ENCODE measurements at regions not wholly inside any gene's neighbourhood (a gene's known extent, or its start where the extent isn't known, plus 50 kb on each side); places are given as distances from the start of the nearest gene placed in this dataset.
A peak's percentile ranks its signal among the peaks of the same experiment; 100 is the strongest.

DNA sequence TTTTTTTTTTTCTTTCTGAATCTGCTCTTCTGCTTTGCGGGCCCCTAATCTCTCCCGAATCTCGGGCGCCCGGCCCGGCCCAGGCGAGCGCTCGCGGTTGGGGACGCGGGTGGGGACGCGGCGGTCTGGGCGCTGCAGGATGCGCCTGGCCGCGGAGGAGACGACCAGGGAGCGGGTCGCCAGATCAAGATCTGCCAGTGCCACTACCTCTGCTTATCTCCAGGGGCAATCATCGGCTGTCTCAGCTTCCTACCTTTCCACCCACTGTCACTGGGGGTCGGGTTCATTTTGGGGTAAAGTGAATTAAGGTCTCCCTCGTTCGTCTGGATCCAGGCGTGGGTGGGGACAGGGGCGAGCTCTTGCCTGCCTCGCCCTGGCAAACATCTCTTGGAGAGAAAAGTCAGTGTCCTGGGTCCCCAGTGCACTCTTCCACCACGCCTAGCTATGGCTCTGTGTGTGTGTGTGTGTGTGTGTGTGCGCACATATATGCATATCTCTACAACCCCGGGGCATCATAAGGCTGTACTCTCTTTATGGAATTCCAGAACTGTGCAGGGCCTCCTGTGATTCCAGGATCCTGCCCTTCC is 422.3 kb downstream of the VRK1 start:
- H3K4me3 Mint-ChIP-seq (ENCODE audit: unreplicated experiment), result peak overlapping the region; percentile 84
- H3K27me3 Mint-ChIP-seq (ENCODE audit: unreplicated experiment), result no peaks in the 10 kb centered on the region
- peaks cover 3% of the 10 kb centered on the region for H3K4me1 Mint-ChIP-seq (ENCODE audit: low read depth, unreplicated experiment)
- peaks cover 1% of the 10 kb centered on the region for H3K9me3 Mint-ChIP-seq (ENCODE audit: unreplicated experiment)
- H3K36me3 Mint-ChIP-seq (ENCODE audit: unreplicated experiment), result no peaks in the 10 kb centered on the region
- no peak for TF ChIP-seq CTCF (IDR thresholded peaks at IDR 0.05; ENCODE audit: partially characterized antibody, unreplicated experiment)
- H3K27ac Mint-ChIP-seq (ENCODE audit: unreplicated experiment), result no peak overlapping the region
- peak; percentile 27 for DNase-seq

DNA sequence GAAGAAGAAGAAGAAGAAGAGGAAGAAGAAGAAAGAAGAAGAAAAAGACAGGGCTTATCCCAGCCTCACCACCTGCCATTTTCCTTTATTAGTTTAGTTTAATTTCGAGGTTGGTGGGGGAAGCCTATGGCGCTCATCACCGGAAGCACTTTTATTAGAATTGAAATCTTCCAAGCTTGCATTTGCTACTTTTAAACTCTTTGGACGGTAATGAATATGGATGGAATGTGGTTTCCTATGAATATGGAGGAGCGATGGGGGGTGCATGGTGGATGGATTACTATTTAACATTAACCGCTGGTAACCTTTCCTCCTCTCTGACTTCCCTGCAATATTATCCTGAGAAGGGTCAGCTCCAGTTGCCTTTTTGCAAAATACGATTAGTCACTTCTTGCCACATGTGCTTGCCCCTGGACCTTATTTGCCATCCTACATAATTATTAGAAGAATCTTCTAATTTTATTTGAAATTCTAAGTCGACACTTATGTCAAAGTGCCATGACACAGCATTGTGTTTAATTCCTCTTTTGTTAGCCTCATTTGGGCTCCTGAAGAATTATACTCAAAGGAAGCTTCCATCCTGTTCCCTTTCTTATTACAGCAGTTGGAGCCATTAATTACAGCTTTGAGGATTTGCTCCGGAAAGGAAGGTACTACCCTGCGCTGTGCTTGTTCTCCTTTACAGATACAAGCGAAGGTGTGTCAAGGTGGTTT is 424.5 kb downstream of the VRK1 start:
- no peak overlapping the region for H3K4me3 Mint-ChIP-seq (ENCODE audit: unreplicated experiment)
- DNase-seq, result no peak
- H3K36me3 Mint-ChIP-seq (ENCODE audit: unreplicated experiment), result no peaks in the 10 kb centered on the region
- peaks cover 1% of the 10 kb centered on the region for H3K9me3 Mint-ChIP-seq (ENCODE audit: unreplicated experiment)
- peaks cover 3% of the 10 kb centered on the region for H3K4me1 Mint-ChIP-seq (ENCODE audit: low read depth, unreplicated experiment)
- TF ChIP-seq CTCF (IDR thresholded peaks at IDR 0.05; ENCODE audit: partially characterized antibody, unreplicated experiment), result no peak
- H3K27ac Mint-ChIP-seq (ENCODE audit: unreplicated experiment), result no peak overlapping the region
- H3K27me3 Mint-ChIP-seq (ENCODE audit: unreplicated experiment), result no peaks in the 10 kb centered on the region

DNA sequence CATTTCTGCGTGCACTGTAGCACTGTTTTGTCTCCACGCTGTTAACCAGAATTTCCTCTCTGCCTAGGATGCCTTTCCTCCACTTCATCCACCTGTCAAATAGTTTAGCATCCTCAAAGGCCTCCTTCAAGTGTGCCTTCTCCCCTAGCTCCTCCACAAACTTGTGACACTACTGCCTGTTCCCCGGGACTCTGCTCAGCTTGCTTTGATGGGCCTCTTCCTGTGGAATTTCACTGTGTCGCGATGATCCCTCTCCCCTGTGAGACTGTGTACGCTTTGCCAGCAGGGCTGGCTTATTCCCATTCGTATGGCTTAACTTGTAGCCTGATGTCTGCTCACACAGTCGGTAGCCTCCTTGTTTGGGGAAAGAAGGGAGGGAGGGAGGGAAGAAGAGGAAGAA is 426.8 kb downstream of the VRK1 start:
- DNase-seq, result no peak
- no peaks in the 10 kb centered on the region for H3K27me3 Mint-ChIP-seq (ENCODE audit: unreplicated experiment)
- H3K4me3 Mint-ChIP-seq (ENCODE audit: unreplicated experiment), result no peak overlapping the region
- H3K4me1 Mint-ChIP-seq (ENCODE audit: low read depth, unreplicated experiment), result peaks cover 3% of the 10 kb centered on the region
- no peaks in the 10 kb centered on the region for H3K36me3 Mint-ChIP-seq (ENCODE audit: unreplicated experiment)
- no peak overlapping the region for H3K27ac Mint-ChIP-seq (ENCODE audit: unreplicated experiment)
- TF ChIP-seq CTCF (IDR thresholded peaks at IDR 0.05; ENCODE audit: partially characterized antibody, unreplicated experiment), result no peak
- peaks cover 1% of the 10 kb centered on the region for H3K9me3 Mint-ChIP-seq (ENCODE audit: unreplicated experiment)

- TF ChIP-seq CTCF (IDR thresholded peaks at IDR 0.05; ENCODE audit: partially characterized antibody, unreplicated experiment), result no peak
- DNase-seq, result no peak
- H3K36me3 Mint-ChIP-seq (ENCODE audit: unreplicated experiment), result no peaks in the 10 kb centered on the region
- no peak overlapping the region for H3K4me3 Mint-ChIP-seq (ENCODE audit: unreplicated experiment)
- no peaks in the 10 kb centered on the region for H3K27me3 Mint-ChIP-seq (ENCODE audit: unreplicated experiment)
- H3K27ac Mint-ChIP-seq (ENCODE audit: unreplicated experiment), result no peak overlapping the region
- H3K4me1 Mint-ChIP-seq (ENCODE audit: low read depth, unreplicated experiment), result peaks cover 2% of the 10 kb centered on the region
- no peaks in the 10 kb centered on the region for H3K9me3 Mint-ChIP-seq (ENCODE audit: unreplicated experiment)
Measured at GRCh38 chr14:97230051-97230450, 432.9 kb downstream of the VRK1 start.

DNA sequence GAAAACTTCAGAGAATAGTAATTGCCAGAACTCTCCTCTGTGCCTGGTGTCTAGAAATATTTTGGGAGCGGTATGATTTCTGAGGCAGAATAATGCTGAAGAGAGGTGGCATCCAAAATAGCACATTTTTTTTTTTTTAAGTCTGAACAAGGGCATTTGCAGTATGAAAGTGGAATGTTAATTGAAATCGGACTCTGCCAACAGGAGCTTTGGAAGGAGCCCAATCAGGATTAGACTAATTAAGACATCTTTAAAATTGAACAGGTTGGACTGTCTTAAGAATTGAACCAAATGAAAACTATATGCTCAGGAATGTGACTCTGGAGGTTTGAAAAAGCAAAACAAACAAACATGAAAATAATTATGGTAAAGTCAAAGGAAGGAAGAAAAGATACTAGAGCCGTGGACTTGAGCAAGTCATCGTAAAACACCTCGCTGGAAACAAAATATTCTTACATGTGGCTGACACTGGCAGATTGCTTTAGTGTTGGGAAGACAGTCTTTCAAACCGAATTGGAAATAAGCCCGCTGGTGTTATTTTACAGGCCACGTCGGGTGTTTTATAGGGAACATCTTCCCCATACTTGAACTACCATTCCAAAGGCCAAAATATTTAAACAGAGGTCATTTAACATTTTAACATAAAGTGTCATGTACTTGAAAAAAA is 436.3 kb downstream of the VRK1 start:
- Mint-ChIP-seq H3K36me3 (ENCODE audit: unreplicated experiment) (no peaks in the 10 kb centered on the region), H3K4me3 (ENCODE audit: unreplicated experiment) (no peak overlapping the region)

More for the DNA sequence above, 436.3 kb downstream of the VRK1 start:
- H3K27me3 Mint-ChIP-seq (ENCODE audit: unreplicated experiment), result no peaks in the 10 kb centered on the region
- DNase-seq, result no peak
- no peak for TF ChIP-seq CTCF (IDR thresholded peaks at IDR 0.05; ENCODE audit: partially characterized antibody, unreplicated experiment)
- no peak overlapping the region for H3K27ac Mint-ChIP-seq (ENCODE audit: unreplicated experiment)
- H3K9me3 Mint-ChIP-seq (ENCODE audit: unreplicated experiment), result no peaks in the 10 kb centered on the region
- peaks cover 2% of the 10 kb centered on the region for H3K4me1 Mint-ChIP-seq (ENCODE audit: low read depth, unreplicated experiment)
